Calu3 (cell line): ENCODE measurements at regions not wholly inside any gene's neighbourhood (a gene's known extent, or its start where the extent isn't known, plus 50 kb on each side); places are given as distances from the start of the nearest gene placed in this dataset.
"Not testable (repeated sequence)": the region's sequence is repeated elsewhere in the genome, so short reads cannot be mapped to it uniquely, and the experiment has no call there.

Experiments used
- BruUV-seq: library from RNA; stranded (reverse); fragments of 400-500 nt; replicated peaks from 2 replicates; lab custom pipeline; 2021; lab: Mats Ljungman, UMichigan
- CTCF ChIA-PET: fragments of 300-600 bp; sonication (Branson Sonifier 250); formaldehyde crosslinking; loops from one replicate; lab custom pipeline; 2022; ENCODE audit warnings: antibody characterized with exemption; lab: Charles Lee
- DNase-seq: peaks from one replicate; pipeline ENCODE4 v3.0.0; 2022
- H3K27ac Mint-ChIP-seq: one replicate; pipeline ENCODE4 v1.8.0; 2022; ENCODE audit warnings: mixed read lengths; ENCODE audit not compliant: unreplicated experiment
- H3K27me3 Mint-ChIP-seq: one replicate; pipeline ENCODE4 v1.8.0; 2022; ENCODE audit warnings: mixed read lengths; ENCODE audit not compliant: unreplicated experiment
- H3K36me3 Mint-ChIP-seq: one replicate; pipeline ENCODE4 v1.8.0; 2022; ENCODE audit warnings: mild to moderate bottlenecking, moderate library complexity, mixed read lengths; ENCODE audit not compliant: insufficient read depth, unreplicated experiment
- H3K4me1 Mint-ChIP-seq: one replicate; pipeline ENCODE4 v1.8.0; 2022; ENCODE audit warnings: mild to moderate bottlenecking, low read depth, mixed read lengths; ENCODE audit not compliant: unreplicated experiment
- H3K4me3 Mint-ChIP-seq: one replicate; pipeline ENCODE4 v1.8.0; 2022; ENCODE audit warnings: mild to moderate bottlenecking, low read depth, moderate library complexity, mixed read lengths; ENCODE audit not compliant: unreplicated experiment
- H3K9me3 Mint-ChIP-seq: one replicate; pipeline ENCODE4 v1.8.0; 2022; ENCODE audit warnings: low read depth, mixed read lengths; ENCODE audit not compliant: unreplicated experiment
- CTCF ChIP-seq: fragments of 200-600 bp; IDR thresholded peaks from one replicate; pipeline ENCODE4 v1.8.0; 2022; ENCODE audit warnings: antibody characterized with exemption; ENCODE audit not compliant: unreplicated experiment
- intact Hi-C: fragments of 100-400 bp; cut with micrococcal nuclease; formaldehyde crosslinking; loops from one replicate; pipeline ENCODE4 v1.10.0; 2022; ENCODE audit not compliant: unreplicated experiment

DNA sequence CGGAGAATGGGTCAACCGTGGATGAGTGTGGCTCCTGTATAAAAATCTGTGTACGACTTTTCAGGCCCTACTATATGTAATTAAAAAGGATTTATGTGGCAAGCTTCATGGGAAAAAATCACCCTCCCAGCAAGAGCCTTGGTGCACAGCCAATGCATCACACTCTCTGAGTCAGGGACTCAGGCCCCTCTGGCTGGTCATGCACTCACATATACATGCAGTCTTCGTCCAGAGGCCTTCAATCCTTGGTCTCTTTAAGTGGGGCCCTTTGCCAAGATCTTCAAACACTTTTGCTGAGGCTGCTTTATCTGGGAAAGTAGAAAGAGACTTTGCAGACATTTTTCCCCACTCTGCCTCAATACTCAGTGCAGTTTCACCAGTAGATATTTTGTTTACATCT lies 311.4 kb upstream of the FSTL5 start:
- H3K27me3 Mint-ChIP-seq: no peaks in the 10 kb centered on the region
- intact Hi-C loops: no loop called here
- no peaks in the 10 kb centered on the region for H3K9me3 Mint-ChIP-seq
- no peaks in the 10 kb centered on the region for H3K4me1 Mint-ChIP-seq
- H3K27ac Mint-ChIP-seq: no peak overlapping the region
- BruUV-seq: no TSS peak
- CTCF ChIA-PET: no interaction called here
- peaks cover 5% of the 10 kb centered on the region for H3K36me3 Mint-ChIP-seq
- no peak overlapping the region for H3K4me3 Mint-ChIP-seq
- no peak for DNase-seq
- no peak for TF ChIP-seq CTCF

GRCh38 chr4:162469977-162470376 lies 306.2 kb upstream of the FSTL5 start:
- Mint-ChIP-seq H3K4me1 (no peaks in the 10 kb centered on the region), H3K4me3 (no peak overlapping the region), H3K27ac (no peak overlapping the region), H3K36me3 (no peaks in the 10 kb centered on the region), H3K9me3 (peaks cover 2% of the 10 kb centered on the region), H3K27me3 (no peaks in the 10 kb centered on the region)
- DNase-seq: no peak
- intact Hi-C loops: no loop called here
- CTCF ChIA-PET: no interaction called here
- BruUV-seq: no TSS peak
- TF ChIP-seq CTCF: no peak

- intact Hi-C loops, H3K36me3 Mint-ChIP-seq, H3K4me3 Mint-ChIP-seq: not testable (repeated sequence)
These were observed 301.6 kb upstream of the FSTL5 start for GRCh38 chr4:162465356-162465755.

DNA sequence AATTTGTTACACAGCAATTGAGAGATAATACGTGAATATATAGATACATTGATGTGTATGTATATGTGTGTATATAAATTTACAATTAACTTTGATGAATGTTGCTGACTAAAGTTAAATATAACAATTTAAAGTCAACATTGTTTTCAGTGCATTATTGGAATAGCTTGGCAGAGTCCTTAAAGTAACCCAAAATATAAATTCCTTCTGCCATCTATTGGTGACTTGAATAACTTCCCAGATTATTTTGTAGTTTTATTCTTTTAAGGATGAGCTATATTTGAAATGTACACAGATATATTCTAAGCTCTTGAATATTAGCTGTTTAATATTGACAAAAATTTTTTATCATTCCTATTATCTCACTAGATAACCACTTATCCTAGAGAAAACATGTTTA lies 298.2 kb upstream of the FSTL5 start:
- Mint-ChIP-seq H3K27me3 (no peaks in the 10 kb centered on the region), H3K4me3 (no peak overlapping the region), H3K27ac (no peak overlapping the region), H3K4me1 (no peaks in the 10 kb centered on the region), H3K36me3 (no peaks in the 10 kb centered on the region), H3K9me3 (no peaks in the 10 kb centered on the region)
- intact Hi-C loops: no loop called here
- BruUV-seq: no TSS peak
- TF ChIP-seq CTCF: no peak
- no peak for DNase-seq
- CTCF ChIA-PET: interaction anchor here (0.7 to 0.8 kb wide), 2 partner anchors 21 to 1139 kb away, joined by 3 read pairs; no protein-coding TSS in a partner anchor

More at GRCh38 chr4:162465356-162465755, 301.6 kb upstream of the FSTL5 start:
- H3K4me1 Mint-ChIP-seq, DNase-seq, CTCF ChIA-PET, H3K27ac Mint-ChIP-seq, H3K27me3 Mint-ChIP-seq, H3K9me3 Mint-ChIP-seq, BruUV-seq: not testable (repeated sequence)

DNA sequence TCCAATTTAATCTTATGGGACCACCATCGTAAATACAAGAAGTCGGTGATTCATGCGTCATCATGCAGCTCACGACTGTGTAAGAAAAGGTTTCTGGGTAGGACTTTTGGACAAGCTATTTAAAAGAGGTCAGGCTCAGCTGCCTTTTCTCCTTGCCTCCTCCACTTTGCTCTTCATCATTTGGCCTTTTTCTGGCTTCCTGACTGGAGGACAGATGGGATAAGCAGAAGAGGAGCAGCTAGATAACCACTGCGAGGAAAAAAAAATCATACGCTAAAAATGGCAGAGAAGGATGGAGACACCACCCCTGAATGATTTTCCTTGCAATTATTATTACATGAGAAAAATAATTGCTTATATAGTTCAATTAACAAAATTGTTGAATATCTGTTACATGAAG lies 294.3 kb upstream of the FSTL5 start:
- DNase-seq: no peak
- CTCF ChIA-PET: no interaction called here
- H3K36me3 Mint-ChIP-seq: no peaks in the 10 kb centered on the region
- H3K9me3 Mint-ChIP-seq: no peaks in the 10 kb centered on the region
- intact Hi-C loops: loop anchor here (10.0 kb wide), 1 partner anchor 893 kb away; no protein-coding TSS in a partner anchor
- H3K4me1 Mint-ChIP-seq: no peaks in the 10 kb centered on the region
- no peak overlapping the region for H3K27ac Mint-ChIP-seq
- no peak for TF ChIP-seq CTCF
- no TSS peak for BruUV-seq
- H3K27me3 Mint-ChIP-seq: no peaks in the 10 kb centered on the region
- H3K4me3 Mint-ChIP-seq: no peak overlapping the region
